GM12891 (cell line): ENCODE measurements at regions not wholly inside any gene's neighbourhood (a gene's known extent, or its start where the extent isn't known, plus 50 kb on each side); places are given as distances from the start of the nearest gene placed in this dataset.

Experiments used
- POLR2A ChIP-seq: IDR thresholded peaks from 2 replicates; pipeline ENCODE4 v1.6.1; 2011; ENCODE audit warnings: low read depth, low read length, control low read depth
- TAF1 ChIP-seq: IDR thresholded peaks from 2 replicates; pipeline ENCODE4 v1.6.1; 2011; ENCODE audit warnings: low read depth, low read length, control low read depth

- TF ChIP-seq TAF1 (no peak), POLR2A (no peak)
Measured at GRCh38 chr11:90635886-90636285, 413.0 kb upstream of the CHORDC1 start.
